ENCODE measurements at regions not wholly inside any gene's neighbourhood (a gene's known extent, or its start where the extent isn't known, plus 50 kb on each side); places are given as distances from the start of the nearest gene placed in this dataset.

DNA sequence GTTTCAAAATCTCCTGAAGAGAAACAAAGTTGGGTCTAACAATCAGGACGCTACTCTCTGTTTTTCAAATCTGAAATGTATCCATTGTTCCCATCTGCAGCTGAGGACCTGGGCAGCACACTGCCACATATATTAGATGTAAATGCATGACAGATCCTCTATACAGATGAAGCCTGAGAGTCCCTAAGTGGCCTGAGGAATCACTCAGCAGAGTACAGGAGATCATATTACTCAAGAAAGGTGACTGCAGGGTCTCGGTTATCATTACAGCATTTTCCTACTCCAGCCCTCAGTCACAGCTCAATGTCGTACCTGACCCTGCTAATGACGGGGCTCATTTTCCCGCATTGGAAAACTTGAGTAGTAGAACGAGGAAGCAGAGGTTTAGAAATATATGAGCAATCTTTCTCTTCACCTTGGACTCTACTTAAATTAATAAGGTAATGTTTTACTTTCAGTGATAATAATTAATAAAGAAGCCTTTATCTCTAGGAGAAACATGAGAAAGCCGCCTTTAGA, 256.2 kb upstream of the IRAK1BP1 start:
- Histone ChIP-seq H3K4me3 (no peak overlapping the region), H3K36me3 (no peaks in the 10 kb centered on the region), H3K27me3 (no peaks in the 10 kb centered on the region), H3K9me3 (no peaks in the 10 kb centered on the region), H3K27ac (no peak overlapping the region), H3K4me1 (no peaks in the 10 kb centered on the region)
- intact Hi-C loops (cut with DNase I), result no loop called here
- TF ChIP-seq POLR2A (IDR thresholded peaks at IDR 0.05), result no peak
- TF ChIP-seq, protein P1, sequence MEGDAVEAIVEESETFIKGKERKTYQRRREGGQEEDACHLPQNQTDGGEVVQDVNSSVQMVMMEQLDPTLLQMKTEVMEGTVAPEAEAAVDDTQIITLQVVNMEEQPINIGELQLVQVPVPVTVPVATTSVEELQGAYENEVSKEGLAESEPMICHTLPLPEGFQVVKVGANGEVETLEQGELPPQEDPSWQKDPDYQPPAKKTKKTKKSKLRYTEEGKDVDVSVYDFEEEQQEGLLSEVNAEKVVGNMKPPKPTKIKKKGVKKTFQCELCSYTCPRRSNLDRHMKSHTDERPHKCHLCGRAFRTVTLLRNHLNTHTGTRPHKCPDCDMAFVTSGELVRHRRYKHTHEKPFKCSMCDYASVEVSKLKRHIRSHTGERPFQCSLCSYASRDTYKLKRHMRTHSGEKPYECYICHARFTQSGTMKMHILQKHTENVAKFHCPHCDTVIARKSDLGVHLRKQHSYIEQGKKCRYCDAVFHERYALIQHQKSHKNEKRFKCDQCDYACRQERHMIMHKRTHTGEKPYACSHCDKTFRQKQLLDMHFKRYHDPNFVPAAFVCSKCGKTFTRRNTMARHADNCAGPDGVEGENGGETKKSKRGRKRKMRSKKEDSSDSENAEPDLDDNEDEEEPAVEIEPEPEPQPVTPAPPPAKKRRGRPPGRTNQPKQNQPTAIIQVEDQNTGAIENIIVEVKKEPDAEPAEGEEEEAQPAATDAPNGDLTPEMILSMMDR (IDR thresholded peaks at IDR 0.05), result no peak
- WGBS, 4 donors, result 75 to 79% (median 77%) methylated on average over 7 of the region's 7 CpGs
- DNase-seq (no peak), ATAC-seq (no peak)

DNA sequence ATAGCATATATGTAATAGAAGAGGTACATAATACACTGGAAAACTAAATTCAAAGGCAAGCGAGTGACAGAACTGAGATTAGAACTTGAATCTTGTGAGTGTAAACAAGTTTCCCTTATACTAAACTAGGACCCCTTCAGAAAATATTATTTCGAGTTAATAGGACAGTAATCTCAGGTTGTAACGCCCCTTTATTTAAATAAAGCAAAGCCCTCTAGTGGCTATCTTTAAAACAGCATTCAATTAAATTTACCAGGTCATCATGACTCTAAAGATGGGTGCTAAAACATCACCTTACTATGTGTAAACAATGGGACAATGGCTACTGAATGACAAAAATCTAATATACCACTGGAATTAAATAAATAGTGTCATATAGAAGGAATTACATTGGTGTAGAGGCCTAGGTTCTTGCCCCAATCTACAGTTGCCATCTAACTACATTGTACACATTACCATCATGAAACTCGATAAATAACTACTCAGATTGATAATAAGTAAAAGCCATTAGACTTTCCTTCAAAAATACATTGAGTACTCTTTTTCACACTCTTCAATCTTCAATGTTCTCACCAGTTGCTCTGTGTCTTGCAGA, 255.4 kb upstream of the IRAK1BP1 start:
- Histone ChIP-seq H3K4me3 (no peak overlapping the region), H3K27me3 (no peaks in the 10 kb centered on the region), H3K36me3 (no peaks in the 10 kb centered on the region), H3K27ac (no peak overlapping the region), H3K4me1 (no peaks in the 10 kb centered on the region), H3K9me3 (no peaks in the 10 kb centered on the region)
- WGBS, 4 donors, result 55 to 61% (median 58%) methylated on average over 4 of the region's 4 CpGs
- TF ChIP-seq, protein P1 (IDR thresholded peaks at IDR 0.05), result peak; percentile 13 to 56 (median 44)
- TF ChIP-seq POLR2A (IDR thresholded peaks at IDR 0.05), result no peak
- no peak for DNase-seq
- intact Hi-C loops (cut with DNase I), result no loop called here
- no peak for ATAC-seq

DNA sequence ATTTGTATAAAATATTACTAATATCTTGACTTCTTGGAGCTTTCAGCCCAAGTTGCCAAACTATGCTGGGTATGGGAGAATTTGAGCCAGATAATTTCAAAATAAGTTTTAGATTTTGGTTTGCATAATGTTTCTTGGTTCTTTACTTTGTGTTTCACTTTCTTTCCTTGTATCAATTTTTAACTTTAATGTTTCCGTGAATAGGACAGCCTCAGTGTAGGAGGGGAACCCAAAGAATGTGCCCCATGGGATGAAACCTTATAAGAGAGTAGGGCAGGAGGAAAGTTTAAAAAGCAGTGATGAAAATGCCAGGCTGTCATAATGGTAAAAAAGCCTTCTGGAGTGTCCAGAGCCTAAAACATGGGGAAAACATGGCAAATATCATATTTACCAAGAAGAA, 252.4 kb upstream of the IRAK1BP1 start:
- intact Hi-C loops (cut with DNase I), result no loop called here
- Histone ChIP-seq H3K27me3 (no peaks in the 10 kb centered on the region), H3K4me3 (no peak overlapping the region), H3K9me3 (no peaks in the 10 kb centered on the region), H3K36me3 (no peaks in the 10 kb centered on the region), H3K27ac (no peak overlapping the region), H3K4me1 (no peaks in the 10 kb centered on the region)
- ATAC-seq (no peak), DNase-seq (no peak)
- 0 to 74% (median 30%) methylated on average over 1 of the region's 1 CpG for WGBS, 4 donors
- TF ChIP-seq, protein P1 (IDR thresholded peaks at IDR 0.05), result no peak
- no peak for TF ChIP-seq POLR2A (IDR thresholded peaks at IDR 0.05)

DNA sequence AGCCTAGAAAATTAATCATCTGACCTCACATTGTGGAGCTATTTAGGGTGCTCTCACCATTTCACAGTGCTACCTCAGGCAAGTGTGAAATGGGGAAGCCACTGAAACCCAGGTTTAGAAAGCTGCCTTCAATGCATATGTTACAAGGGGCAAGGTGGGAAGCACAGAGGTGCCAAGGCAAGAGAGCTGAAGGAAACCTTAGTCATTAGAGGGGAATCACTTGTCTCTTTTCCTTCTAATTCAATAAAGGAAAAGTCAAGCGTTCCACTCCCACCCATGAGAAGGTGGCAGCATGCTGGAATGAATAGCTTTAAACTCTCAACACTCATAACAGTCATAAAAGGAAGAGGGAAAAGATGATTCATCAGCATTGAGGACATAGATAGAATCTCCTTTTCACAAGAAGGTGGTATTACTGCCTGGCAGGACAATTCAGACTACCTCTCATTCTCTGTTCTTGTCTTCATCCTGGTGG, 251.9 kb upstream of the IRAK1BP1 start:
- H3K9me3 ChIP-seq, result no peaks in the 10 kb centered on the region
- DNase-seq (no peak), ATAC-seq (no peak)
- no peaks in the 10 kb centered on the region for H3K27me3 ChIP-seq
- H3K4me3 ChIP-seq, result no peak overlapping the region
- H3K27ac ChIP-seq, result no peak overlapping the region
- intact Hi-C loops (cut with DNase I), result no loop called here
- no peaks in the 10 kb centered on the region for H3K36me3 ChIP-seq
- H3K4me1 ChIP-seq, result no peaks in the 10 kb centered on the region
- 55 to 100% (median 84%) methylated on average over 1 of the region's 1 CpG for WGBS, 4 donors
- TF ChIP-seq POLR2A (IDR thresholded peaks at IDR 0.05), result no peak
- TF ChIP-seq, protein P1 (IDR thresholded peaks at IDR 0.05), result no peak
